Stimulated activated CD8-positive, alpha-beta memory T cell treated with anti-CD3 and anti-CD28 coated beads, Interleukin-7, amount 100 ng/mL, for 1 hour (primary cell): ENCODE measurements at regions not wholly inside any gene's neighbourhood (a gene's known extent, or its start where the extent isn't known, plus 50 kb on each side); places are given as distances from the start of the nearest gene placed in this dataset.

Source experiments
- DNase-seq, 2 donors: peaks; one replicate each; pipeline ENCODE4 v3.0.0-alpha.2; 2020; ENCODE audit warnings: low read depth in 2 of 2

DNA sequence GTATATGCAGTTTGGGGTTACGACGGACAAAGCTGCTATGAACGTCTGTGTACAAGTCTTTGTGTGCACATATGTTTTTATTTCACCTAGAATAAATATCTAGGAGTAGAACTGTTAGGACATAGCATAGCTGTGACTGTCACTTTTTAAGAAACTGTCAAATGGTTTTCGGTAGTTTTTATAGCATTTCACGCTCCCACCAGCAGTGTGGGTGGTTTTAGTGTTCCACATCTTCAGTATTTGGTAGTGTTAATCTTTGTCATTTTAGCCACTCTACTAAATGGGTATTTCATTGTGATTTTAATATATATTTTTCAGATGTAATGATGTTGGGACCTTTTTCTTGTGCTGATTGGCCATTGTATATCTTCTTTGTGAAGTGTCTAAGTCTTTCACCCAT lies 109.1 kb upstream of the BCAT1 start:
- DNase-seq = no peak

DNA sequence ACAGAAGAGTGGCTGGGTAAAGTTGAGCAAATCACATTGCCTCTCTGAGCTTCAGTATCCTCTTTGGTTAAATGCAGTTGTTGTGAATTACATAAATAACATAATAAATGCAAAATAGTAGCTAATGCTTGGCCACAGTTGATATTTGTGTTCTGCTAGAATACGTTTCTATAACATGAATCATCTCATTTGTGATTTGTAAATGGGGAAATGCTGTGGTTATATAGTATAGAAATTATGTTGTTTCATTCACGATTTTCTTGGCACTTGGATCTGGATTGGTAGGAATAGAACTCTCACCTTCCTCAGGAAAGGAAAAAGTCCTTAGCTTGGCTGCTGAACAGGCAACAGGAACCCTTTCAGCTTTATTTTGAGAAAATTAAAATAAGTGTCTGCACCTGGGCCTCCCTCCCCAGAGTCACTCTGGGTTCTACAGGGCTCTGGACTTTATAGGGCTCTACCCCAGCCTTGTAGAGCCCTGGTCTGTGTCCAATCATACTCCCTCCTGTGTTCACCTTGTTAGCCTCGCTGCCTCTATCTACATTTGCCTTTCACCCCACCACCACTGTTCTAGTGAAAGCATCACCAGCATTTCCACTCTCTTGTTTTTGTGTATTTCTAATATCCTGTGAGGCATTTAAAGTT lies 107.7 kb upstream of the BCAT1 start:
- no peak for DNase-seq

DNA sequence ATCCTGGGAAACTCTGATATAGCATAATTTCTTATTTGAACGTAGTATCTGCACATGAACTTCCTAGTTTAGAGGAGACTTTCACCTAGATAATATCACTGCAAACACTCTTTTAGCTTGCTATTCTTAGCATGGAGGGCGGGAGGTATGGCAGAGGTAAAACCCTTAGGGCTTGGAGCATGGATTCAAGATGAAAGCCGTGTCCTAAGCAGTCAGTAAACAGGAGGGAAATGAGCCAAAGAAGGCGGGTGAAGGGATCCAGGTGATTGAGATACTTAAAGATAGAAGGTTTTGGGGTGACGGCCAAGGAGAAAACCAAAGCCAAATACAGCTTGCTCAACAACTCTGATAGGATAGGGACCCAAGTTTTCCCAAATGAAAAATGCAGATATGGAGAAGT lies 107.1 kb upstream of the BCAT1 start:
- DNase-seq = no peak

DNA sequence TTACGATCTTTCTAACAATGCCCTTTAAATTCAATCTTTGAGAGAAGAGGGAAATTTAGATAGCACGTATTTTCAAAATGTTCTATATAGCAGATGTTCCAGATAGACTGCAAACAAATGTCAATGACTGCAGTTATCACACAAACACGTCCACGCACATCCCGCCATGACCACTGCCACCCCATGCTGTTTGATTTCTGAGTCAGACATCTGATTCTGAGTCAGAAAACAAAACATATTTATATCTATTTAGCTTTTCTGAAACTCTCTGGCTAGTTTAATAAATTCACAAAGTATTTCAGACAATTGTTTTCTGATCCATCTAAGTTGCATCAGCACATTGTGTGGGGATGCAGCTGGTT lies 105.9 kb upstream of the BCAT1 start:
- peak in 1 of 2 donors; percentile 19 for DNase-seq

DNA sequence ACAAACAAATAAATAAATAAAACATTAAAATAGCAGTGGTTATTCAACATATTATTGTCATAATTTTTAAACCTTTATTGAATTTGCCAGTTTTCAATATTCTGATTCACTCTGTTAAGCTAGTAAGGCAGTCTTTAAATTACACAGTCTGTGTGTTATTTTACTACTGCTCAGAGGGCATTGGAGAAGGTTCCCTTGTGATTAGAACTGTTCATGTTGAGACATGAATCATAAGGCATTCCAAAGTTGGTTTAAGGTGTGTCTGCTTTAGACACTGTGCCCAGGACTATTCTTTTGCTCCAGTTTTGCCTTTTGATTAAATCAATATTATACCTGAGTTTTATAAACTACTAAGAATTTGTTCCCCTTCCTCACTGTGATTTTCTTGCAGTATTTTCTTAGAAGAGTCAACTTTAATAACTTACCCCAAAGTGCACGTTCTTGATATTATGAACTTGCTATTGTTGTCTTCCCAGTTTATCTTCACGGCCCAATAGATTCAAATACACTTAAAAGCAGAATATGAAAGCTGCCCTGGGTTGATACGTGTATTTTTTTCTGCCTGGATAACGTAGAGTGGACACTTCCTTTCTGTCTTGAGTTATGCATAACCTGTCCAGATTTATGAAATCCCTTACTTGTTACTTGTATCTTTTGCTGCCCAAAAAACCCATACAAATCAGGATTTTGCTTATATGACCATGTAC lies 105.3 kb upstream of the BCAT1 start:
- DNase-seq = no peak

DNA sequence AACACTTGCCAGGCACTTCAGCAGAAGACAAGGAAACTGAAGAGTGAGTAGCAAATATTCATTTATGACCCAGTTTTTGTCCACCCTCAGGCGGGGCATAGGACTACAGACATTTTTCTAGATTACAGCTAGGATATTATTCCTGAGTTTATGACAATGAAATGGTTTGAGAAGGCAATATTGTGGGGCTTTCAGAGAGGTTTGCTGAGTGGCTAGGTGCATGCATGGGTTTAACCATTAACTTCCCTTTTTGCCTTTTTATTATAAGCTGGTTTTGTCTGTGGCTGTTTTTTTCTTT lies 104.0 kb upstream of the BCAT1 start:
- no peak for DNase-seq

DNA sequence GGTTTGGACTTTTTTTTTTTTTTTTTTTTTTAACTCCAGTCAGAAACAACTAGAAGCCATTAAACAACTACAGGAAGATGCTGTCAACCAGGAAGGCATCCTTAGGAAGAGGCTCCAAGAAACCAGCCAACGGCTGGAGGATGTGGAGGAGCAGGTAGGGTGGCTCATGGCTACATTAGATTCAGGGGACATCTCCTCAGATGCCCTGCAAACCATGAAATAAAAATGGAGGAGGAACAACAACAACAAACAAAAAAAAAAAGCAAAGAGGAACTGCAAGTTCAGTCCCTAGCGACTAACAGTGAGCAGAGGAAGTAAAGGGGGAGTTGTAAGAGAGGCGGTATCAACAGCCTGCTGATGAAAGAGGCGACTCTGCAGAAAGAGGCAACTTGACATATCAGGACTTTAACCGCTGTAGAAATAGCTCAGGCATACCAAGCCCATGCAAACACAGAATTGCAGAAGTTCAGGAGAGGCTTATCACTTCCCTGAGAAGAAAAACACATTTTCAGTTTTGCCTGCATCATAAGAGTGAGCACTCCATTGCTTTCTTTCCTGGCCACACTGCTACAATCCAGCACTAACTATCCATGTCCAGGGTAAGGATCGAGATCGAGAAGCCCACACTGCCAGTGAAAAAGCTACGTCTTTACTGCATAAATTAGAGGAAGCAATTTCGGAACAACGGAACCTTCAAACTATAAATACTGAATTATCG lies 103.5 kb upstream of the BCAT1 start:
- DNase-seq = peak; percentile 17

DNA sequence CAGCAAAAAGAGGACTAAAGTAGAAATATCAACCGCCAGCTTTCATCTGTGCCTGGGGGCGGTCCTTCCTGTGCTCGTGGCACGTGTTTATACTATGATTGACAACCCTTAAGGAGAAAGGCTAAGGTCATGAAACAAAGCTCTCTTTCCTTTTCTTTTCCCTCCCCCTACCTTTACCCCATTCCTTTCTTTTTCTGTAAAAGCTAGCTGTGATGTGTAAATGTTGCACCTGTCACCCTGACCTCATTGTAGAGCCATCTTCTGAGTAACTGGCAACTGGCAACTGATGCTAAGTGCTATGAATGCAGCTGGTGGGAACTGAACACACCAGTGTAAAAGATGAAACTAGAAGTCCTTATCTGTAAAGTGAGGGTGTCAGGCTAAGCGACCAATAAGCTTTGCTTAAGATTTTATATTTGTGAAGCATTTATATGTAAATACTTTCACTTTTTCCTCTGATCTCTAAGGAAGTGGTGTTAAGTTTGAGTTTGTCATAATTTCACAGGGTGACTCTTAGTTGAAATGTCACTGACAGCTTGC lies 102.8 kb upstream of the BCAT1 start:
- DNase-seq = peak in 1 of 2 donors; percentile 13

DNA sequence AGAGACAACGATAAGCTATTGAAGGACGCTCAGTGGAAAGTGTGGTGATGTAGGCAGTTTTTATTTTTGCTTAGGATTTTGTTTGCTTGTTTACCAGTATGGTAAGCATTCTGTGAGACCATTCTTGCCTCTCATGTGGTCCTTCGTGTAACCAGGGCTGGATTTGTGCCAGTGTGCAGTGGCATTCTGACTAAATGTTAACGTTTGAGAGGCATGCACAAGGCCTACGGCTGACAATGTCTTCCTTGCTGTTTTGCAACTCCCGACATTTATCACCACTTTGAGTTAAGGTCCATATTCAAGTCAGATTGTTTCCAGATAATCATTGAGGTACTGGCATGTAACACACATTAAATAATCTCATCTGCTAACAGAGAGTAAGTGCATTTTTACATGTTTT lies 102.3 kb upstream of the BCAT1 start:
- no peak for DNase-seq

DNA sequence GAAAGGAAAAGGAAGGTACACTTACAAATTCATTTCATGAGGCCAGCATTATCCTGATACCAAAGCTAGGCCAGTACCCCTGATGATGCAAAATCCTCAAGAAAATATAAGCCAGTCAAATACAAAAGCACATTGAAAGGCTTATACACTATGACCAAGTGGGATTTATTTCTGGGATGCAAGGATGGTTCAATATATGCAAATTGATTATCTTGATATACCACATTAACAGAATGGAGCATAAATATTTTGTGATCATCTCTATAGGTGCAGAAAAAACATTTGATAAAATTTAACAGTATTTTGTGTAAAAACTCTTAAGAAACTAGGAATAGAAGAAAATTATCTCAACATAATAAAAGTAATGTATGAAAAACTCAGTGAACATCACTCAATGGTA lies 97.0 kb upstream of the BCAT1 start:
- no peak for DNase-seq

DNA sequence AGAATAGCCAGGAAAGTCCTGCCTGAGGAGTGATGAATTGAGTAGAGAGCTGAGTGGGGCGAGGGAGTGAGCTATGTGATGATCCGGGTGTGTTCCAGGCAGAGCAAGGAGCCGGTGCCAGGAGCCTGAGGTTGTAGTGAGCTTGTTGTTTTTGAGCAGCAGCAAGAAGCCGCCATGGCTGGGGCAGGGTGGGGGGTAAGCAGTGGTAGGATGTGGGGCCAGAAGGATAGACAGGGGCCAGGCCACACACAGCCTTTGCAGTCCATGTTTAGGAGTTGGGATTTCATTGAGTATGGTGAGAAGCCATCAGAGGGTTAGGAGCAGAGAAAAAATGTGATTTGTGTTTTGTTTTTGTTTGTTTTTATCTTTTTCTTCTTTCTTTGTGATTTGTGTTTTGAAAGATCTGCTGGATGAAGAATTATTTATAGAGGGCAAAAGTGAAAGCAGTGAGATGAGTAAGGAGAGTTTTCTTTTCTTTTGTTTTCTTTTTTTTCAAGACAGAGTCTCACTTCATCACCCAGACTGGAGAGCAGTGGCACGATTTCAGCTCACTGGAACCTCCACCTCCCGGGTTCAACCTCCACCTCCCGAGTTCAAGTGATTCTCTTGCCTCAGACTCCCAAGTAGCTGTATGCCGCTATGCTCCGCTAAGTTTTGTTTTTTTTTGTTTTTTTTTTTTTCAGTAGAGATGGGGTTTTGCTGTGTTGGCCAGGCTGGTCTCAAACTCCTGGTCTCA lies 92.3 kb upstream of the BCAT1 start:
- DNase-seq = no peak

DNA sequence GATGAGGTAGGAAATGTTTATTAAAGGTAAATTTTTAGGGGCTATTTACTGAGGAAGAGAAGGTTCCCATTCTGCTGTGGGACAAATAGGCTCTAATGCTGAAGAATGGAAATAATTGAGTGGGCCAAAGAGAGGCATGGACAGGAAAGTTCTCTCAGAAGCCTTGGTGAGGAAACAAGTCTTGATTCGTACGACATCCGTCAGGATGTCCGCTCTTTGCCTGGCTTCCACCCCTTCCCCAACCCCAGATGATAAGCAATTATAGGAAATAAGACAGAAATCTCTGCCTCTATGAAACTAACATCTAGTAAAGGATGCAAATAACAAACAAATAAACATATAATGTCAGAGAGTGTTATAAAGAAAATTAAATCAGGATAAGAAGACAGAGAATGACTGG lies 91.7 kb upstream of the BCAT1 start:
- no peak for DNase-seq

DNA sequence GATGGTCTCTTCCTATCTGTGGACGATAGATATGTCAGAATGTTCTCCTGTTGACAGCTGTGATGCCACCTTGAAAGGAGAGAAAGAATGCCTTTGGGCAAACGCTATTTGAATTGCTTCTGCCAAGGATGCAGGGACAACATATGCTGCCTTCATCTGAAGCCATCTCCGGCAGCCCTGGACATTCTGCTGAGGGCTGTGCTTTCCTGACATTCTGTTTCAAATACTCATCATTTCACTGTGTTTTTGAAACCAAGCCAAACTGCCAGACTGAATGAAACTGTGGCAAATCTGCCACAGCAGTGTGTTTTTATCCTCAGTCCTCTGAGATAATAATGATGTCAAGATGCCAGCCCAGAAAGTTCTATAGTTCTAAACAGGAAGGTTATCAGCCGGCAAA lies 85.8 kb upstream of the BCAT1 start:
- no peak for DNase-seq

DNA sequence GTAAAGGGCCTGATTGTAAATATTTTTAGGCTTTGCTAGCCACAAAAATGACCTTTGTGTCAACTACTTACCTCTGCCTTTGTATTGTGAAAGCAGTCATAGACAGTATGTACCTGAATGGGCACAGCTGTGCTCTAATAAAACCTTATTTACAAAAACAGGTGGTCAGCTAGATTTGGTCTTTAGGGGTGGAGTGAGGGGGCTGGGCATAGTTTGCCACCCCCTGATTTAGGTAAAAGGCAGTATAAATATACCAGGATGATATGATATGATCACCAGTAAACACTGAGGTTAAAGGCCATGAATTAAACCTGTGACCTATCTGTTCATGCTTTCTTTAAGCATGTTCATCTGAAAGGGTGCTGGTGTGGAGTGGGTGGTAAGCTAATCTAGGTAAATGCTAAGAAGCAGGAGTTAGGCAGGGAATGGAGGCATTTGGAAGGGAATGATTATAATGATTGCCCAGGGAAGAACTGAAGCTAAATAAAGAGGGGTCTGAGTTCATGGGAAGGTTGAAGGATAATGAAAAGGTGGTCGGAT lies 77.1 kb upstream of the BCAT1 start:
- DNase-seq = no peak

DNA sequence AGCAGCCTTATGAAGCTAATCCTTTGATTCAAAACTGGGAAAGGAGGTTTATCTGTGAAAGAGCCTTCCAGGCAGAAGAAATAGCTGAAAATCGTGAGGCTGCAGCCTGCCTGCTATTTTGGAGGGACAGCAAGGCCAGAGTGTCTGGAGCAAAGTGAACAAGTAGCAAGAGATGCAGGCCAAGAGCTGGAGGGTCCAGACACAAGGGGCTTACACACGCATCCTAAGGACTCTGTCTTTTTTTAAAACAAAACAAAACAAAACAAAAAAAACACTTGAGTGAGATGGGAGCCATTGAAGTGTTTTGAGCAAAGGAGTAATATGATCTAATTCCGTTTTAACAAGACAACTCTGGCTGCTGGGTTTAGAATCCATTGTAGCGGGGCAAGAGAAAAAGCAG lies 76.4 kb upstream of the BCAT1 start:
- DNase-seq = no peak

DNA sequence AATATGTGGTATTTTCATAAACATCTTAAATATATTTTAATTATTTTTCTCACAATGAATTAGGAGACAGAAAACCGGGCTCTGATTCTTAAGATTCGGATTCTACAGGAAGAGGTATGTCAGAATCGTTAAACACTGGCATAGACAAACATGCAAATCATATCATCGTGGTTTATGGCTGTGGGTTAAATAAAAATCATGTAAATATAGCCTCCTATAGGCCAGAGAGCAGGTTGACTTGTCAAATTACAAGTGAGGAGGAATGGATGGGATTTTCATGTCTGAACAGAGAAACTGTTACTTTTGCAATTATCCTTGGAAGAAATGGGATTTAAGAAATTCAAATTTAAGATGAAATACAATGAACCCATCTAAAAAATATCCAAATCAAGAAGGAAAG lies 74.9 kb upstream of the BCAT1 start:
- no peak for DNase-seq

DNA sequence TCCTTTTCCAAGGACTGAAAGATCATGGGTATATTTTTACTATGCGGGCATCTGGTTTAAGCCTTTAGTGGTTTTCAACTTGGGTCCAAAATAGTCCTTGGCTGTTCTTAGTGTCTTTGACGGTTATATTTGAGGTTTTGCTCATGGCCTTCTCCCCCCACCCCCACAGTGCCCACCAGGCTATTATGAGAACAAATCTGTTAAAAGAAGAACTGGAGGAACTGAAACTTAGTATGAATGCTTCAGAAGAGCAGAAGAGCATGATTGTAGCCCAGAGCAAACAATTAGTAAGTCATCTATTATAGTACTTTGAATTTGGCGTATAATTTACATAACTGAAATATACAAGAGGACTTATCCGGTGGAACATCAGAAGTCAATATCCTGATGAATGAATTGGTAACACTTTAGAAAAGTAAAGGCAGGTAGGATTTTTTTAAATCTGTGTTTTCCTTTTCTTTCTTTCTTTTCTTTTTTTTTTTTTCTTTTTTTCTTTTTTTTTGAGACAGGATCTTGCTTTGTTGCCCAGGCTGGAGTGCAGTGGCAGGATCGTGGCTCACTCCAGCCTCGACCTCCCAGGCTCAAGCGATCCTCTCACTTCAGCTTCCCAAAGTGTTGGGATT lies 71.8 kb upstream of the BCAT1 start:
- DNase-seq = no peak

DNA sequence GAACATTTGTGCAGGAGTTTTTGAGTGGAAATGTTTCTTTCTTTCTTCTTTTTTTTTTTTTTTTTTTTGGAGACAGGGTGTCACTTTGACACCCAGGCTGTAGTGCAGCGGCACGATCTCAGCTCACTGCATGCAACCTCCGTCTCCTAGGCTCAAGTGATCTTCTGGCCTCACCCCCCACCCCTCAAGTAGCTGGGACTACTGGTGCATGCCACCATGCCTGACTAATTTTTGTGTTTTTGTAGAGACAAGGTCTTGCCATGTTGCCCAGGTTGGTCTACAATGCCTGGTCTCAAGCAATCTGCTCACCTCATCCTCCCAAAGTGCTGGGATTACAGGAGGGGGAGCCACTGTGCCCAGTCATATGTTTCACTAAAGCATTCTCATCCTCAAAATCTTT lies 69.2 kb upstream of the BCAT1 start:
- DNase-seq = no peak

DNA sequence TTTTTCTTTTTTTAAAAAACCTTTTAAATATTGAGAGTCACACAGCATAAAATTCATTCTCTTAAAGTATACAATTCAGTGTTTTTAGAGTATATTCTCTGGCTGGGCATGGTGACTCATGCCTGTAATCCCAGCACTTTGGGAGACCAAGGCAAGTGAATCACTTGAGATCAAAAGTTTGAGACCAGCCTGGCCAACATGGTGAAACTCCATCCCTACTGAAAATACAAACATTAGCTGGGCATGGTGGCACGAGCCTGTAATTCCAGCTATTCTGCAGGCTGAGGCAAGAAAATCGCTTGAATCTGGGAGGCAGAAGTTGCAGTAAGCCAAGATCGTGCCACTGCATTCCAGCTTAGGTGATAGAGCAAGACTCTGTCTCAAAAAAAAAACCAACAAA lies 68.4 kb upstream of the BCAT1 start:
- no peak for DNase-seq

DNA sequence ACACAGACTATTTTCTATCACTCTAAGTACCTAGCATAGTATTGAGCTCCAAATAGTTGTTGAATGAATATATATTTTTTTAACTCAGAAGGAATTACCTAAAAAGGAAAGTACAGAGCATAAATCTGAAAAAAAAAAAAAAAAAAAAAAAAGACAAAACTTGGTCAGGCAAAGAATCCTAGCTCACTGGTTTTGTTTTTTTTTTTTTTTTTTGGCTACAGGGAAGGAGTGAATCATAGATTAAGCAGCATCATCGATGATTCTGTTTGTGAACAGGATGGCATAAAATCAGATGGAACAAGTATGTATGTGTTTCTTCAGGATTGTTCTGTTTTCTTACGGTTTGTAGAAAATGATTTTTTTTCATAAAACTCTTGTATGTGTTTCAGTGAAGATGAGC lies 66.1 kb upstream of the BCAT1 start:
- DNase-seq = no peak

DNA sequence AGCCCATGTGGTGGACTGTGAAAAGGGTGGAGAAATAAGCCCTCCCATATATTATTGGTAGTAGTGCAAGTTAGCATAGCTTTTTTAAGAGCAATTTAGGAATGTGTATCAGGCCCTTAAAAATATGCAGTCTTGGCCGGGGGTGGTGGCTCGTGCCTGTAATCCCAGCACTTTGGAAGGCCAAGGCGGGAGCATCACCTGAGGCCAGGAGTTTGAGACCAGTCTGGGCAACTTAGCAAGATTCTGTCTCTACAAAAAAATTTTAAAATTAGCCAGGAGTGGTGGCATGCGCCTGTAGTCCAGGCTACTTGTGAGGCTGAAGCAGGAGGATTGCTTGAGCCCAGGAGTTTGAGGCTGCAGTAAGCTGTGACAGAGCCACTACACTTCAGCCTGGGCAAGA lies 64.2 kb upstream of the BCAT1 start:
- DNase-seq = no peak
